Endothelial cell of umbilical vein (primary cell): ENCODE measurements at regions not wholly inside any gene's neighbourhood (a gene's known extent, or its start where the extent isn't known, plus 50 kb on each side); places are given as distances from the start of the nearest gene placed in this dataset.

Experiments used
- BruUV-seq: library from RNA; stranded (reverse); fragments of 400-500 nt; replicated peaks from 2 replicates; lab custom pipeline; 2021; lab: Mats Ljungman, UMichigan
- CTCF ChIA-PET: fragments of 300-600, 350-600 bp; sonication (Branson Sonifier 250); formaldehyde crosslinking; loops from one replicate; lab custom pipeline; 2021; ENCODE audit warnings: antibody characterized with exemption, inconsistent platforms; lab: Charles Lee
- POLR2A ChIA-PET: fragments of 300-600, 350-600 bp; sonication (Branson Sonifier 250); formaldehyde crosslinking; loops from one replicate; lab custom pipeline; 2021; ENCODE audit warnings: antibody characterized with exemption, inconsistent platforms; lab: Charles Lee
- DNase-seq: peaks from one replicate; pipeline ENCODE4 v3.0.0-alpha.2; 2011; ENCODE audit warnings: low read depth, low spot score
- FAIRE-seq: peaks from 2 replicates; lab custom pipeline; 2011; peaks lifted over from hg19 to GRCh38; lab: Jason Lieb, UNC
- H2AFZ ChIP-seq: 2 replicates; pipeline ENCODE4 v1.6.0; 2012; ENCODE audit warnings: low read depth, low read length, control low read depth, inconsistent platforms
- H3K27ac ChIP-seq: 2 replicates; pipeline ENCODE4 v1.5.1; 2011; ENCODE audit warnings: low read depth, mild to moderate bottlenecking, control low read depth, low read length, moderate library complexity; ENCODE audit not compliant: insufficient read depth
- H3K27me3 ChIP-seq, 2 experiments: 2 replicates each; pipeline versions ENCODE4 v1.6.0 to v1.6.1; 2011; ENCODE audit warnings: low read length in 2 of 2, mixed read lengths in 1 of 2; ENCODE audit not compliant: control insufficient read depth in 2 of 2, insufficient read depth in 2 of 2
- H3K36me3 ChIP-seq, 2 experiments: 2 replicates in 1 of 2; 3 replicates in 1 of 2; pipeline ENCODE4 v1.5.1; 2011; ENCODE audit warnings: low read length in 2 of 2, mild to moderate bottlenecking in 1 of 2, moderate library complexity in 1 of 2; ENCODE audit not compliant: control insufficient read depth in 2 of 2, insufficient read depth in 2 of 2; ENCODE audit errors: extremely low read depth in 1 of 2
- H3K4me1 ChIP-seq: 3 replicates; pipeline ENCODE4 v1.5.1; 2011; ENCODE audit warnings: mild to moderate bottlenecking, low read length; ENCODE audit not compliant: control insufficient read depth, insufficient read depth; ENCODE audit errors: extremely low read depth
- H3K4me2 ChIP-seq: 2 replicates; pipeline ENCODE4 v1.6.1; 2011; ENCODE audit warnings: low read length, control low read depth, mixed read lengths; ENCODE audit not compliant: insufficient read depth
- H3K4me3 ChIP-seq, 3 experiments: fragments of 200-600 bp in 1 of 3; sonication (generic), shearing (Covaris generic) in 1 of 3; replicated peaks in 1 of 3; 2 replicates each; pipeline ENCODE4 v1.5.1; 2011 to 2016; ENCODE audit warnings: control low read depth in 3 of 3, low read length in 3 of 3, mild to moderate bottlenecking in 2 of 3, inconsistent platforms in 1 of 3, low read depth in 1 of 3, moderate library complexity in 1 of 3; ENCODE audit not compliant: insufficient read depth in 1 of 3
- H3K79me2 ChIP-seq: 2 replicates; pipeline ENCODE4 v1.6.0; 2012; ENCODE audit warnings: low read length, inconsistent platforms; ENCODE audit not compliant: control insufficient read depth, insufficient read depth
- H3K9ac ChIP-seq: replicated peaks from 2 replicates; pipeline ENCODE3; 2011; ENCODE audit warnings: low read length, control low read depth; ENCODE audit not compliant: insufficient read depth; ENCODE audit errors: extremely low read depth
- H3K9me1 ChIP-seq: replicated peaks from 3 replicates; pipeline ENCODE4 v1.6.0; 2011; ENCODE audit warnings: mild to moderate bottlenecking, low read length; ENCODE audit not compliant: control insufficient read depth, insufficient read depth; ENCODE audit errors: extremely low read depth
- H3K9me3 ChIP-seq: replicated peaks from 2 replicates; pipeline ENCODE4 v1.5.1; 2012; ENCODE audit warnings: low read length, inconsistent platforms; ENCODE audit not compliant: control insufficient read depth, insufficient read depth
- H4K20me1 ChIP-seq: replicated peaks from 2 replicates; pipeline ENCODE3; 2011; ENCODE audit warnings: mild to moderate bottlenecking, low read length; ENCODE audit not compliant: control insufficient read depth, insufficient read depth; ENCODE audit errors: extremely low read depth
- CTCF ChIP-seq, 2 donors: IDR thresholded peaks; 1 replicate in 1 of 2; 2 replicates in 1 of 2; pipeline ENCODE4 v1.5.1; 2011; ENCODE audit warnings: low read length in 2 of 2, mild to moderate bottlenecking in 2 of 2, moderate library complexity in 2 of 2, control low read depth in 1 of 2, inconsistent platforms in 1 of 2, low read depth in 1 of 2; ENCODE audit not compliant: insufficient read depth in 1 of 2; ENCODE audit errors: extremely low read depth in 1 of 2
- FOS ChIP-seq: IDR thresholded peaks from 2 replicates; pipeline ENCODE4 v1.6.1; 2011; ENCODE audit warnings: mild to moderate bottlenecking, low read length, moderate library complexity, borderline replicate concordance; ENCODE audit not compliant: insufficient read depth
- JUN ChIP-seq: IDR thresholded peaks from 2 replicates; pipeline ENCODE4 v1.6.1; 2011; ENCODE audit warnings: borderline replicate concordance, low read depth; ENCODE audit not compliant: insufficient read length, insufficient read depth
- MAX ChIP-seq: IDR thresholded peaks from 2 replicates; pipeline ENCODE4 v1.6.1; 2011; ENCODE audit not compliant: insufficient read depth, insufficient read length
- POLR2AphosphoS5 ChIP-seq: IDR thresholded peaks from 2 replicates; pipeline ENCODE4 v1.6.1; 2012; ENCODE audit warnings: low read depth, mild to moderate bottlenecking, control low read depth, low read length, moderate library complexity; ENCODE audit not compliant: insufficient read depth
- dilution Hi-C: fragments of 300-500 bp; cut with MboI; formaldehyde crosslinking; loops from one replicate; pipeline ENCODE4 v1.15.0; 2019; ENCODE audit warnings: low sequenced_read_pairs; ENCODE audit not compliant: extremely low pct_ligation_motif_present
- intact Hi-C: fragments of 100-400 bp; cut with micrococcal nuclease; formaldehyde crosslinking; loops from one replicate; pipeline ENCODE4 v1.10.0; 2022

GRCh38 chr6:25118038-25118437 is 161.1 kb upstream of the CARMIL1 start:
- H3K4me2 ChIP-seq, result no peak overlapping the region
- H3K27ac ChIP-seq, result no peak overlapping the region
- H3K9me3 ChIP-seq, result no peaks in the 10 kb centered on the region
- no peaks in the 10 kb centered on the region for H3K9me1 ChIP-seq
- CTCF ChIA-PET, result interaction anchor here (0.8 kb wide), 1 partner anchor 56 kb away, joined by 4 read pairs; no protein-coding TSS in a partner anchor
- H3K4me3 ChIP-seq, result no peak overlapping the region
- no peaks in the 10 kb centered on the region for H3K27me3 ChIP-seq
- BruUV-seq, result no TSS peak
- dilution Hi-C loops (no loop called here), intact Hi-C loops (no loop called here)
- no peaks in the 10 kb centered on the region for H4K20me1 ChIP-seq
- TF ChIP-seq FOS (no peak), POLR2AphosphoS5 (no peak), CTCF (IDR thresholded peaks at IDR 0.05; ENCODE audit: extremely low read depth in 1 of 2, insufficient read depth in 1 of 2, low read depth in 1 of 2, low read length in 2 of 2) (no peak), JUN (no peak)
- no peak for DNase-seq
- no peaks in the 10 kb centered on the region for H3K79me2 ChIP-seq
- H3K4me1 ChIP-seq, result peaks cover 15% of the 10 kb centered on the region
- POLR2A ChIA-PET, result no interaction called here
- H3K36me3 ChIP-seq, result no peaks in the 10 kb centered on the region
- no peak for FAIRE-seq
- no peak overlapping the region for H2AFZ ChIP-seq
- no peak overlapping the region for H3K9ac ChIP-seq

GRCh38 chr6:25121186-25121585 is 158.0 kb upstream of the CARMIL1 start:
- intact Hi-C loops (no loop called here), dilution Hi-C loops (no loop called here)
- no peaks in the 10 kb centered on the region for H3K27me3 ChIP-seq
- no peak overlapping the region for H2AFZ ChIP-seq
- no peak overlapping the region for H3K9ac ChIP-seq
- H4K20me1 ChIP-seq, result no peaks in the 10 kb centered on the region
- no peaks in the 10 kb centered on the region for H3K9me3 ChIP-seq
- CTCF ChIA-PET, result no interaction called here
- no peak overlapping the region for H3K27ac ChIP-seq
- H3K4me3 ChIP-seq, result no peak overlapping the region
- no peak for TF ChIP-seq MAX
- FAIRE-seq (no peak), DNase-seq (no peak)
- POLR2A ChIA-PET, result no interaction called here
- no peak overlapping the region for H3K4me2 ChIP-seq
- no peaks in the 10 kb centered on the region for H3K9me1 ChIP-seq
- BruUV-seq, result no TSS peak
- H3K36me3 ChIP-seq, result no peaks in the 10 kb centered on the region
- peaks cover 12% of the 10 kb centered on the region for H3K4me1 ChIP-seq
- H3K79me2 ChIP-seq, result no peaks in the 10 kb centered on the region
